T-helper 2 cell (primary cell): ENCODE measurements at regions not wholly inside any gene's neighbourhood (a gene's known extent, or its start where the extent isn't known, plus 50 kb on each side); places are given as distances from the start of the nearest gene placed in this dataset.
"Not testable (repeated sequence)": the region's sequence is repeated elsewhere in the genome, so short reads cannot be mapped to it uniquely, and the experiment has no call there.

Experiments used
- DNase-seq, 5 experiments: peaks; one replicate each; pipeline versions ENCODE4 v3.0.0 to v3.0.0-alpha.2; 2012 to 2022

- no peak for DNase-seq
These were observed 1647.9 kb downstream of the PLA2G4A start for GRCh38 chr1:188476606-188477005.

DNA sequence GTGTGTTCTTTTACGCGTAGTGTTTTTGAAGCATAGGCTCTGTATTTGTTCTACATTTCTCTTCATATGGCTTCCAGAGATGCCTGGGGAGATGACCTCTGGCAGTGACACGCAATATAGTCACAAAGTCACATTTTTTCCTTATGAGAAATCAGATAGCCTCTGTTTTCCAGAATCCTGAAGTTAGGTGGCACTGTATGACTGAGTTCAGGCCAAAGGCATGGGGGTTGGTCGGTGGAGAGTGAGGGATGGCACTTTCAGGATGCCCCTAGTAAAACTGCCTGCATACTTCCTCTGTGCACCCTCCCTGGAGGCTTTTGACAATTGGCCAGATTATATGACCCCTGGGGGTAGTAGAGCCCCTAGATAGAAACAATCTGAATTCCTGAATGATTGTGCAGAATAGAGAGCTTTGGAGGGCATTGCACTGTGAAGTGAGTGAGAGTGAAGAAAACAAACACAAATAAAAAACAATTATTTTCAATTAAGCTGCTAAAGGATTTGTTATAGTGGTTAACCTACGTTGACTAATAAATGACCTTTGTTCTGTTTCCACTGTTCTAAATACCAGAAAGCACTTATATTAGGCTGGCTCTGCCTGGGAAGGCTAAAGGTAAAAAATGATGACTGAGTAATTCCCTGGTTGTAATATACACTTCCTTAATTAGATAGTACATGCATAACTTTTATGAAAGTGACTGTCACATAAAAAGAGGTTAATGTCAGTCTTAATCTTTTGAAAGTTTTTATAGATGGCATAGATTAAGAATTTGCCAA lies 1660.8 kb downstream of the PLA2G4A start:
- DNase-seq = no peak

DNA sequence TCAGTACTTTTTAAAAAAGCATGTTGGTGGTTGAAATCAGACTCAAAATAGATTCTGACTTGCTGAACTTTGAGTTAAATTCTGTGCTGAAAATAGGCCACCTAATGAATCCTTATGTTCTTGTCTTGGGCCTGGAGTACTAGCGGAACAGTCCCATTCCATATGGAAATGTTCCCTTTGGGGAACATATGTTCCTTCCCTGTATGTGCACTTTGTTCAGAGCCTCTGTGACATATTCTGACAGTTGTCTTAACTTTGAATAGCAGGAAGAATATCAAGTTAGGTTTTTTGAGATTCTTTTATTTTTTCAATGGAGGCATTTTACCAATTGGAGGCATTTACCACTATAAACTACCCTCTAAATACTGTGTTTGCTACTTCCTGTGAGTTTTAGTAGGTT lies 1667.8 kb downstream of the PLA2G4A start:
- no peak for DNase-seq

DNA sequence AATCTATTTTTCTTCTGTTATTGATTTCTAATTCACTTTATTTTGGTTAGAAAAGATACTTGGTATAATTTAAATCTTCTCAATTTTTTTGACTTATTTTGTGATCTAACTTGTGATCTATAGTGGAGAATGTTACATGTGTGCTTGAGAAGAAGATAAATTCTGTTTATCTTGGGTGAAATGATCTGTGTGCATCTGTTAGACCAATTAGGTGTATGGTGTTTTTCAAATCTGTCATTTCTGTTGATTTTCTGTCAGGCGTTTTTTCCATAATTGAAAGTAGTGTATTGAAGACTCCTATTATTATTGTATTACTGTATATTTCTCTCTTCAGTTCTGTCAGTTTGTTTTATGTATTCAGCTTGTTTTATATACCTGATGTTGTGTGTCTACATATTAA lies 1668.3 kb downstream of the PLA2G4A start:
- DNase-seq = no peak

DNA sequence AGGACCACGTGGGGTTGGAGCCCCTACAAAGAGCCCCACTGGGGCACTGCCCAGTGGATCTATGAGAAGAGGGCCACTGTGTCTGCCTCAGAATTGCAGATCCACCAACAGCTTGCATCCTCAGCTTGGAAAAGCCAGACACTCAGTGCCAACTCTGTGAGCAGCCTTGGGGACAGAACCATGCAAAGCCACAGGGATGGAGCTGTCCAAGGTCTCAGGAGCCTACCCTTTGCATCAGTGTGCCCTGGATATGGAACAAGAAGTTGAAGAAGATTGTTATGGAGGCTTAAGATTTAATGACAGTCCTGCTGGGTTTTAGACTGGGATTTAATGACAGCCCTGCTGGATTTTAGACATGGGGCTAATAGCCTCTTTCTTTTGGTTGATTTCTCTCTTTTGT lies 1670.9 kb downstream of the PLA2G4A start:
- DNase-seq = no peak

- no peak for DNase-seq
These were observed 1686.2 kb downstream of the PLA2G4A start for GRCh38 chr1:188514917-188515316.

DNA sequence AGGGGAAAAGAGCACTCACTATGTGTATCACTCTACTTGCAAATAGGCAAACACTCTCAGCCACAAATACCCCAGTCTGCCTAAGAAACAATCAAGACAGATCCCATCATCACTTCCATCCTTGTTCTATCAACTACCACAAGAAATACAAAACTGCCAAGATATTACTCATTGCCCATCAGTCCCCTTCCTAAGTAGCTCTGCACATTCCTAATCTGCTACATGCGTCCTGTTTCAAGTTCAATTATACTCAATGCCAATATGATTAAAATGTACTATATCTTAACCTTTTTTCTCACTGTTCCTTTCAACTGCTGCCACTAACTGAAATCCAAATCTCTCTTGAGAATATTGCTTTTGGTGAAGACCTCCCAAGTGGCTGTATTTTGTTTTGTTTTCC lies 1688.4 kb downstream of the PLA2G4A start:
- no peak for DNase-seq

DNA sequence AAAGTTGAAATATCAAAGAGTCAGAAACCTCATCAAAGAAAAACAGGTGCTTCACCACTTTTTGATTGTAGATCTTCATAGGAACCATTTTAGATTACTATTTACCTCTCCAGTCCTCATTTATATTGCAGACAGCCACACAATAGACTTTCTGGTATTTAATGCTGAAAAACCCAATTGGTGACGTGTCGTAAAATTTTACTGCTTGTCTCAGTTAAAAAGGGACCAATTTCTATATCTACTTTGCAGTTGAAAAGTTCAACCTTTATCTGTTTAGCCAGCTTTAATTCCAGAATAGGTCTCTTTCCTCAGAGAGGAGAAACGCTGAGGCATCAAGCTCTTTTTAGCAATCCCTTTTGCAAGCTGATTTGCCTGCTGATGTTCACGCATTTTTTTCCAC lies 1722.4 kb downstream of the PLA2G4A start:
- DNase-seq = no peak

DNA sequence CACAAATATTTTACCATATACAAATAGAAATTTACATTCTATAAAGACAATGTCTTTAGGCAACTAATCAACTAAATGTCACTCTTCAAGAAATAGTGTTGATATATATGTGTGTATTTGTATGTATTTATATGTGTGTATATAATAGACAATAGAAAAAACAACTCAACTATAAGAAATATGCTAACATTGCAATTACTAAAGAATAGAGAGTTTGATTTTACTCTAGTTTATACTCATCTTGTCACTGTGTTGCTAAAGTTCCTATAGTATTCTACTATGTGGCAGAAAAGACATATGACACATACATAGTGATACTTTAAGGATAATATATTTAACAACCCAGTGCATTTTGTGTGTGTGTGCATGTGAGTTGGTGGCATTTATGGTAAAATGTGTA lies 1728.3 kb downstream of the PLA2G4A start:
- no peak for DNase-seq

GRCh38 chr1:188582911-188583532 lies 1754.3 kb downstream of the PLA2G4A start:
- DNase-seq = no peak

GRCh38 chr1:188584119-188584518 lies 1755.4 kb downstream of the PLA2G4A start:
- DNase-seq = no peak

GRCh38 chr1:188590641-188591040 lies 1761.9 kb downstream of the PLA2G4A start:
- no peak for DNase-seq

- DNase-seq = no peak
These were observed 1765.9 kb downstream of the PLA2G4A start for GRCh38 chr1:188594542-188595235.

- DNase-seq = no peak
These were observed 1770.6 kb downstream of the PLA2G4A start for GRCh38 chr1:188599313-188599712.

DNA sequence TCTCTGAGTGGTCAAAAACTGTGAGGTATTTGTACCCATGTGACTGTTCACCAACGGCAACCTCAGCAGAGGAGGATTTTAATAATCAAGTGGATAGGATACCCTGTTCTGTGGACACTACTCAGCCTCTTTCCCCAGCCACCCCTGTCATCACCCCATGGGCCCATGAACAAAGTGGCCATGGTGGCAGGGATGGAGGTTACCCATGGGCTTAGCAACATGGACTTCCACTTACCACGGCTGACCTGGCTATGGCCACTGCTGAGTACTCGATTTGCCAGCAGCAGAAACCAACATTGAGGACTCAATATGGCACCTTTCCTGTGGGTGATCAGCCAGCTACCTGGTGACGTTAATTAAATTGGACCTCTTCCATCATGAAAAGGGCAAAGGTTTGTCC lies 1782.7 kb downstream of the PLA2G4A start:
- DNase-seq = no peak

- no peak for DNase-seq
These were observed 1786.6 kb downstream of the PLA2G4A start for GRCh38 chr1:188615321-188615720.

DNA sequence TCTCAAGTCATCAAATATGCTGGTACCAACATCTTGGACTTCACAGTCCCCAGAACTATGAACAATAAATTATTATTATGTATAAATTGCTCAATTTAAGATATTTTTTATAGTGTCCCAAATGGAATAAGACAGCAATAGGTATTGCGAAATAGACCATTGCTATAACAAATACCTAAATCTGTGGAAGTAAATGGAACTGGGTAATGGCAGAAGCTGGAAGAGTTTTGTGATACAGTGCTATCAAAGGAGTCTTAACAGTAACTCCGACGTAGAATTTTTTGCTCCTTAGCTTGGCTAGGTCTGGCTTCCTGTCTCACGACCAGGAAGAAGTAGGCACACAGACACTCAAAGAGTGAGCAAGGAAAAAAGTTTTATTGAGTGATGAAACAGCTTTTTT lies 1791.5 kb downstream of the PLA2G4A start:
- no peak for DNase-seq

DNA sequence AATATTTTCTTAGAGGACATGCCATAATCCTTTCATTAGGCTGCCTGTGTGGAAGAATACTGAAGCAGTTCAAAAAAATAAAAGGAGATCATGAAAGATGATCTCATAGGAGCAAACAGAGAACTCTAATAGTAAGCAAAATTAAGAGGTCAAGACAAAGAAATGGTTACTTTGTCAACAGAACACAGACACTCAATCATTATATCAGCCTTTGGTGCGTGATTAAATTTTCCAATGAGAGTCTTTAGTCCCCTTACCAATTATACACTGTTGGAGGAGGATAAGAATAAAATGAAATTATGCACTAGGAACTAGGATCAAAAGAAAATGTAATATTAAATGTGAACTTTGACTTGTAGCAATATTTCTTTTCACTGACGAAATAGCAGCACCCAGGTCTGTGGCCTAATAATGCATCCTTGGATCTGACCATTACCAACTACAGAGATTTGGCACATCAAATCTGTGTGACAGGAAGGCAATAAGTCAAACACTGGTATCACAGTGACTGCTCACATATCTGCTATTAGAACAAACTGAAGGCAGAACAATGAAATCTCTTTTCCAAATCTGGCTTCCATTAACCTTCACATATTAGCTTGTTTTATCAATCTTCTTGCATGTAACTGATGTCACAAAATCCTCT lies 1812.9 kb downstream of the PLA2G4A start:
- DNase-seq = no peak

DNA sequence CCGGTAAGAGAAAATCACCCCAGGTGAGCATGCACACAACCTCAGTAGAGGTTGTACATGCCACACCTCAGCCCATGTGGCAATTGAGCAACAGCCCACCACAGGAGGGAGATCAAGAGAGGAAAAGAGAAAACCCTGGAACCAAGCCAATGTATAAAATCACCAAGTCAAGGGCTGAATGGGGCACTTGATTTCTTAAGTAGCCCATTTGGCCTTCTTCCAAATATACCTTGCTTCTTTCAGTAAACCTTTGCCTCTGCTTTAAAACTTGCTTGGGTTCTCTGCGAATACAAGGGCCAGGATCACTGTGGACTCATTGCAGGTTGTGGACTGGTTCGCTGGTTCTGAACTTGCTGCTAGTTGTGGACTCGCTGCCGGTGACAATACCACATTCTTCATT lies 1814.0 kb downstream of the PLA2G4A start:
- no peak for DNase-seq

GRCh38 chr1:188652678-188653077 lies 1823.9 kb downstream of the PLA2G4A start:
- DNase-seq = no peak

GRCh38 chr1:188655966-188656365 lies 1821.7 kb downstream of the BRINP3 start:
- not testable (repeated sequence) for DNase-seq

GRCh38 chr1:188660572-188660971 lies 1817.1 kb downstream of the BRINP3 start:
- DNase-seq = no peak

DNA sequence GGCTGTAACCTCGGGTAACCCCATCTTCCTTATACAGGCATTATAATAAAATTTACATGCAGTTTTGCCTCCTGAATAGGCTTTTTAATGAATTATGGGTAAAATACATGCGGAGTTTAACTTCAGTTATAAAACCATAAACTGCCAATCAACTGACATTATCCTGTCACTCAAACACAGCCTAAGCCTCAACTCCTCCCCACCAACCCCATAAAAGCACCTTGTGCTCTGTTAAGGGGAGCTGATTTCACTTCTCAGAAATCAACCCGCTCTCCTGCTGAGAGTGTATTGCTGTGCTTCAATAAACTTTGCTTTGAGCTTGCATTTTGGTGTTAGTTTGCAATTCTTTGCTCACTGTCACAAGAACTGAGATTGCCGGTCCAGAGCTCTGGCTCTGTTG lies 1812.2 kb downstream of the BRINP3 start:
- DNase-seq = no peak

DNA sequence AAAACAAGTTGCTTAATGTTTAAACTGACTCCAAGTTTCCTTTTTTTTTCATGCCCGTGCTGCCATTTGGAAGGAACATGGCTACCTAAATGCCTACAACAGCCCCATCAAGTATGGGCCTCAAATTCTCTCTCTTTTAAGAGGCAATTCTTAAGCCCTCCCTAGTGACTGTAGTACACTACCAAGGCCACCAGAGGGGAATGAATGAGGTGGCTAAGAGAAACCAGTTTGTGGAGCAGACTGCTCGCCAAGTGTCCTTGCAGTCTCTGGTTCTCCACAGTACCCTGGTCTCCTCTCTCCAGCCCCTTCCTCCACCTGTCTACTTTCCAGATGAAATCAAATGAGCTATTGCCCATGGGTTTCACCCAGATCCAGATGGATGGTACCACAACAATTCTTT lies 1809.6 kb downstream of the BRINP3 start:
- DNase-seq = no peak
